Testis (tissue), 2 donors: ENCODE measurements at regions not wholly inside any gene's neighbourhood (a gene's known extent, or its start where the extent isn't known, plus 50 kb on each side); places are given as distances from the start of the nearest gene placed in this dataset.

ENCODE experiments used
- DNase-seq: peaks from one replicate; pipeline ENCODE4 v3.0.0-alpha.2; 2019
- H3K27ac ChIP-seq, 2 donors: fragments of 200-600 bp; sonication (generic); one replicate each; pipeline ENCODE4 v1.5.1; 2019
- H3K27me3 ChIP-seq: fragments of 200-600 bp; sonication (generic); one replicate; pipeline ENCODE4 v1.5.1; 2019
- H3K36me3 ChIP-seq: fragments of 200-600 bp; sonication (generic); one replicate; pipeline ENCODE4 v1.5.1; 2017; ENCODE audit warnings: low read depth; ENCODE audit errors: missing control alignments
- H3K4me1 ChIP-seq: fragments of 200-600 bp; sonication (generic); one replicate; pipeline ENCODE4 v1.5.1; 2019
- H3K4me3 ChIP-seq, 2 donors: fragments of 200-600 bp; sonication (generic); one replicate each; pipeline ENCODE4 v1.5.1; 2017 to 2019
- H3K9me3 ChIP-seq: fragments of 200-600 bp; sonication (generic); one replicate; pipeline ENCODE4 v1.5.1; 2017
- CTCF ChIP-seq, 3 experiments: fragments of 450-650 bp in 2 of 3; fragments of 200-600 bp in 1 of 3; sonication (generic) in 1 of 3; IDR thresholded peaks; one replicate each; pipeline ENCODE4 v1.5.1; 2016 to 2019; ENCODE audit warnings: antibody characterized with exemption in 3 of 3, mild to moderate bottlenecking in 2 of 3, moderate library complexity in 1 of 3
- POLR2A ChIP-seq: fragments of 450-650 bp; IDR thresholded peaks from one replicate; pipeline ENCODE4 v1.6.1; 2017; ENCODE audit warnings: antibody characterized with exemption, mild to moderate bottlenecking, moderate library complexity
- WGBS, 2 donors: methylation state at CpG; one replicate each; pipeline ENCODE4 v1.1.5; 2018; 5-methylcytosine and 5-hydroxymethylcytosine counted together
- intact Hi-C: fragments of 100-400 bp; cut with DNase I; formaldehyde crosslinking; loops from one replicate; pipeline ENCODE4 v1.15.1; 2023; ENCODE audit warnings: low total_unique reads

DNA sequence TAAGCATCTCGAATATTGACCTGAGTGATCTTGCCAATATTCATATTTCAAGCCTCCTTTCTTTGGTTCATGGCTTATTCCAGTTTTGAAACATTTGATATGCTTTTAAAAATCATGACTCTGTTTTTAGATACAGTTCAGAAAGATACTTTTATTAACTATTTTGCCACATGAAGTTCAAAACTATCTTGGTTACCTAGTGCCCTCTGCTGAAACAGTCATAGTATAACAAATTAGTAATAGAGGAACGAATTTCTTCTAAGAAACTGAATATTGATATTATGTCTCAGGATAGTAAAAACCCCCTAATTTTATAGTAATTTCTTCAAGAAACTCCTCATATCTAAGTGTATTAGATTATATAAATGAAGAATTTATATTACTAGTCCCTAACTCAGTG is 52.6 kb upstream of the RC3H1 start:
- TF ChIP-seq CTCF (IDR thresholded peaks at IDR 0.05) = peak in 2 of 3 experiments; percentile 16 to 27
- TF ChIP-seq POLR2A = no peak
- intact Hi-C loops = no loop called here
- H3K27ac ChIP-seq = no peak overlapping the region
- no peaks in the 10 kb centered on the region for H3K9me3 ChIP-seq
- no peak for DNase-seq
- H3K4me3 ChIP-seq = no peak overlapping the region
- H3K4me1 ChIP-seq = no peaks in the 10 kb centered on the region
- no peaks in the 10 kb centered on the region for H3K36me3 ChIP-seq
- 38 to 44% methylated on average over 2 of the region's 2 CpGs for WGBS, 2 donors
- no peaks in the 10 kb centered on the region for H3K27me3 ChIP-seq

DNA sequence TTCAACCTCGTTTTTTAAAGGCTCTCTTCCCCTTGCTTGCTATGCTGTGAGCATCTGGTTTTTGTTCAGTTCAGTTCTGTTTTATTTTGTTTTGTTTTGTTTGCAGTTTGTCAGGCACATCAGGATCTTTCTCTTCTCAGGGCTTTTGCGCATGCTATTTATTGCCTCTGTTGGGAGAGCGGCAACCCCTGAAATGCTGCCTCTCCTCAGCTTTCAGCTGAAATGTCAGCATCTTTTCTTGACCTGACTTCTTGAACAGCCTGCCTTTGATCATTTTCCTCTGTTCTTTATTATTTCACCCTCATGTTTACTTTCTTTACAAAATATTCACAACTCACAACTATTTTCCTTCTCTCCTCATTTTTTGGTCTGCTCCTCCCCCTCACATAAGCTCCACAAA is 50.4 kb upstream of the RC3H1 start:
- H3K27me3 ChIP-seq = no peaks in the 10 kb centered on the region
- no peak overlapping the region for H3K27ac ChIP-seq
- H3K36me3 ChIP-seq = no peaks in the 10 kb centered on the region
- no peak overlapping the region for H3K4me3 ChIP-seq
- no peaks in the 10 kb centered on the region for H3K4me1 ChIP-seq
- intact Hi-C loops = no loop called here
- no peaks in the 10 kb centered on the region for H3K9me3 ChIP-seq
- TF ChIP-seq POLR2A (no peak), CTCF (IDR thresholded peaks at IDR 0.05) (no peak)
- DNase-seq = no peak
- 60 to 72% methylated on average over 3 of the region's 3 CpGs for WGBS, 2 donors
